Sigmoid colon (tissue), 6 donors: ENCODE measurements at regions not wholly inside any gene's neighbourhood (a gene's known extent, or its start where the extent isn't known, plus 50 kb on each side); places are given as distances from the start of the nearest gene placed in this dataset.
"Not testable (repeated sequence)": the region's sequence is repeated elsewhere in the genome, so short reads cannot be mapped to it uniquely, and the experiment has no call there.

Experiments
- DNase-seq: peaks from one replicate; pipeline ENCODE4 v3.0.0-alpha.2; 2019
- H3K27ac ChIP-seq, 4 donors: fragments of 200-600 bp; sonication (generic); one replicate each; pipeline ENCODE4 v1.5.1; 2016 to 2019; ENCODE audit warnings: mild to moderate bottlenecking in 1 of 4
- H3K27me3 ChIP-seq, 3 donors: fragments of 200-600 bp; sonication (generic); one replicate each; pipeline ENCODE4 v1.5.1; 2019; ENCODE audit warnings: mild to moderate bottlenecking in 1 of 3
- H3K36me3 ChIP-seq, 4 donors: fragments of 200-600 bp; sonication (generic); one replicate each; pipeline ENCODE4 v1.5.1; 2016 to 2019
- H3K4me1 ChIP-seq, 4 donors: fragments of 200-600 bp; sonication (generic); one replicate each; pipeline ENCODE4 v1.5.1; 2017 to 2019
- H3K4me3 ChIP-seq, 4 donors: fragments of 200-600 bp; sonication (generic); one replicate each; pipeline ENCODE4 v1.5.1; 2017 to 2019; ENCODE audit warnings: mild to moderate bottlenecking in 2 of 4, moderate library complexity in 1 of 4
- H3K9me3 ChIP-seq, 4 donors: fragments of 200-600 bp in 3 of 4; sonication (generic) in 3 of 4; one replicate each; pipeline versions ENCODE4 v1.5.1 to v1.6.1; 2013 to 2019
- CTCF ChIP-seq, 4 experiments: fragments of 450-650 bp in 3 of 4; fragments of 200-600 bp in 1 of 4; IDR thresholded peaks; one replicate each; pipeline ENCODE4 v1.5.1; 2016 to 2019; ENCODE audit warnings: antibody characterized with exemption in 4 of 4, mild to moderate bottlenecking in 3 of 4, moderate library complexity in 2 of 4
- EP300 ChIP-seq, 4 donors: sonication (generic); formaldehyde crosslinking; IDR thresholded peaks; one replicate each; pipeline ENCODE4 v1.6.1; 2017; ENCODE audit warnings: antibody characterized with exemption in 4 of 4
- POLR2A ChIP-seq, 2 donors: fragments of 450-650 bp; IDR thresholded peaks; one replicate each; pipeline ENCODE4 v1.6.1; 2016; ENCODE audit warnings: antibody characterized with exemption in 2 of 2, mild to moderate bottlenecking in 2 of 2, moderate library complexity in 2 of 2
- POLR2AphosphoS5 ChIP-seq, 4 donors: sonication (generic); formaldehyde crosslinking; IDR thresholded peaks; one replicate each; pipeline ENCODE4 v1.6.1; 2017; ENCODE audit warnings: antibody characterized with exemption in 4 of 4
- WGBS, 2 donors: extraction: QIAGEN DNeasy Blood & Tissue Kit; methylation state at CpG; one replicate each; pipeline ENCODE4 v1.1.7; 2013; 5-methylcytosine and 5-hydroxymethylcytosine counted together
- intact Hi-C: fragments of 100-400 bp; cut with DNase I; formaldehyde crosslinking; loops from one replicate; pipeline ENCODE4 v1.15.1; 2023
- donor health status: healthy with polysubstance abuse.
- donor health status: healthy.

- H3K9me3 ChIP-seq, result no peaks in the 10 kb centered on the region
- 77 to 78% methylated on average over 7 of the region's 7 CpGs for WGBS, 2 donors
- TF ChIP-seq EP300 (IDR thresholded peaks at IDR 0.05) (no peak), POLR2AphosphoS5 (IDR thresholded peaks at IDR 0.05) (no peak), POLR2A (IDR thresholded peaks at IDR 0.05) (no peak), CTCF (IDR thresholded peaks at IDR 0.05) (no peak)
- H3K27ac ChIP-seq, result no peak overlapping the region
- H3K4me3 ChIP-seq, result no peak overlapping the region
- no peaks in the 10 kb centered on the region for H3K27me3 ChIP-seq
- H3K36me3 ChIP-seq, result no peaks in the 10 kb centered on the region
- H3K4me1 ChIP-seq, result no peaks in the 10 kb centered on the region
- no peak for DNase-seq
- intact Hi-C loops, result no loop called here
Observed at GRCh38 chr10:28763471-28764170, 86.3 kb downstream of the BAMBI start.

- Histone ChIP-seq H3K9me3 (no peaks in the 10 kb centered on the region), H3K27ac (no peak overlapping the region), H3K27me3 (no peaks in the 10 kb centered on the region), H3K4me1 (no peaks in the 10 kb centered on the region), H3K4me3 (no peak overlapping the region), H3K36me3 (no peaks in the 10 kb centered on the region)
- TF ChIP-seq EP300 (IDR thresholded peaks at IDR 0.05), result no peak
- no peak for TF ChIP-seq POLR2A (IDR thresholded peaks at IDR 0.05)
- no peak for TF ChIP-seq CTCF (IDR thresholded peaks at IDR 0.05)
- intact Hi-C loops, result no loop called here
- no peak for DNase-seq
- WGBS, 2 donors, result 72 to 85% methylated on average over 6 of the region's 6 CpGs
Observed at GRCh38 chr10:28765641-28766040, 88.3 kb downstream of the BAMBI start.

- Histone ChIP-seq H3K27ac (no peak overlapping the region), H3K9me3 (no peaks in the 10 kb centered on the region), H3K4me1 (no peaks in the 10 kb centered on the region), H3K36me3 (no peaks in the 10 kb centered on the region), H3K4me3 (no peak overlapping the region), H3K27me3 (no peaks in the 10 kb centered on the region)
- intact Hi-C loops, result no loop called here
- no peak for DNase-seq
- TF ChIP-seq EP300 (IDR thresholded peaks at IDR 0.05) (no peak), CTCF (IDR thresholded peaks at IDR 0.05) (no peak), POLR2A (IDR thresholded peaks at IDR 0.05) (no peak), POLR2AphosphoS5 (IDR thresholded peaks at IDR 0.05) (no peak)
- WGBS, 2 donors, result 55 to 74% methylated on average over 10 of the region's 10 CpGs
Observed at GRCh38 chr10:28768227-28768626, 90.9 kb downstream of the BAMBI start.

GRCh38 chr10:28769091-28769604, 91.8 kb downstream of the BAMBI start:
- Histone ChIP-seq H3K27ac (no peak overlapping the region), H3K36me3 (no peaks in the 10 kb centered on the region), H3K27me3 (no peaks in the 10 kb centered on the region), H3K9me3 (no peaks in the 10 kb centered on the region), H3K4me1 (no peaks in the 10 kb centered on the region), H3K4me3 (no peak overlapping the region)
- intact Hi-C loops, result no loop called here
- WGBS, 2 donors, result 32 to 49% methylated on average over 4 of the region's 4 CpGs
- DNase-seq, result no peak
- TF ChIP-seq POLR2A (IDR thresholded peaks at IDR 0.05) (no peak), CTCF (IDR thresholded peaks at IDR 0.05) (no peak)

GRCh38 chr10:28771580-28772090, 94.3 kb downstream of the BAMBI start:
- WGBS, 2 donors, result 97 to 98% methylated on average over 36 of the region's 36 CpGs
- H3K4me1 ChIP-seq, DNase-seq, H3K36me3 ChIP-seq, H3K4me3 ChIP-seq, H3K27me3 ChIP-seq, intact Hi-C loops, H3K27ac ChIP-seq, H3K9me3 ChIP-seq: not testable (repeated sequence)
